Mucosa of rectum (tissue), 2 donors: ENCODE measurements at regions not wholly inside any gene's neighbourhood (a gene's known extent, or its start where the extent isn't known, plus 50 kb on each side); places are given as distances from the start of the nearest gene placed in this dataset.

Experiments used
- H3K27ac ChIP-seq, 2 donors: one replicate each; pipeline ENCODE4 v1.7.0; 2013; ENCODE audit warnings: inconsistent platforms in 2 of 2, low read depth in 2 of 2, low read length in 2 of 2
- H3K27me3 ChIP-seq, 2 donors: one replicate each; pipeline ENCODE4 v1.7.0; 2013; ENCODE audit warnings: low read length in 2 of 2; ENCODE audit not compliant: control insufficient read depth in 2 of 2, insufficient read depth in 2 of 2
- H3K36me3 ChIP-seq, 2 donors: one replicate each; pipeline ENCODE4 v1.7.0; 2013; ENCODE audit warnings: low read length in 2 of 2; ENCODE audit not compliant: control insufficient read depth in 2 of 2, insufficient read depth in 2 of 2
- H3K4me1 ChIP-seq, 2 donors: one replicate each; pipeline ENCODE4 v1.7.0; 2013; ENCODE audit warnings: low read length in 2 of 2, mild to moderate bottlenecking in 1 of 2; ENCODE audit not compliant: control insufficient read depth in 2 of 2, insufficient read depth in 2 of 2
- H3K4me3 ChIP-seq, 2 donors: one replicate each; pipeline ENCODE4 v1.7.0; 2013; ENCODE audit warnings: low read length in 2 of 2
- H3K9ac ChIP-seq, 2 donors: one replicate each; pipeline ENCODE4 v1.7.0; 2013; ENCODE audit warnings: low read length in 2 of 2, low read depth in 1 of 2, mild to moderate bottlenecking in 1 of 2
- H3K9me3 ChIP-seq, 2 donors: one replicate each; pipeline ENCODE4 v1.7.0; 2013; ENCODE audit warnings: low read length in 2 of 2; ENCODE audit not compliant: control insufficient read depth in 2 of 2
- donor health status: healthy.
- donor health status: Normal muscosa, but diverticular disease.

DNA sequence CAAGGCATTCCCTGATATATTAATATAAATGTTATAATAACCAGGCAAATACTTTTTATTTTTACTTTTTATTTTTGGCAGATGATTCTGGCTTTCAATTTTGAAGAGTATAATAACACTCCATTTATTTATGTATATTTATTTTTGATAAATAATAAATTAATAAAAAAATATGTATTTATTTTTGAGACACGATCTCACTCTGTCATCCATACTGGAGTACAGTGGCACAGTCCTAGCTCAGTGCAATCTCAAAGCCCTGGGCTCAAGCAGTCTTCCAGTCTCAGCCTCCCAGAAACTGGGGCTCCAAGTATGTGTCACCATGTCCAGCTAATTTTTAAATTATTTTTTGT lies 93.4 kb upstream of the ITGA6 start:
- Histone ChIP-seq H3K9me3 (no peaks in the 10 kb centered on the region), H3K4me3 (no peak overlapping the region), H3K27me3 (no peaks in the 10 kb centered on the region), H3K4me1 (peaks cover 40 to 47% of the 10 kb centered on the region in 2 donors), H3K9ac (no peak overlapping the region), H3K36me3 (no peaks in the 10 kb centered on the region), H3K27ac (no peak overlapping the region)

DNA sequence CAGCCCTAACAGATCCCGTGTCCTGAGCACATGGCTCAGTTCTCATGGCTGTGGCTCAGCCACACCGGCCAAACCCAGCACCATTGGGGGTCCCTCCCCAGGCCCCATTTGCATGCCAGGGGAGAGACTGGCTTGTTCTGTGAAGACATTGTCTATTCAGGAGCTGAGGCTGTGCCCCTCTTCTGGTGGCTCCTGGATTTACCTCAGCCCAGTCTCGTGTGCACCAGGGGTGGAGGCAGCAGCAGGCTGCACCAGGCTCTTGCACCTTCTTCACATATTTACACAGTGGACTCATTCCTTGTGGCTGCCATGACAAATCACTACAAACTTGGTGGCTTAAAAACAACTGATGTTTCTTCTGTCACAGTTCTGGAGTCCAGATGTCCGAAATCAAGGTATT lies 92.4 kb upstream of the ITGA6 start:
- Histone ChIP-seq H3K9me3 (no peaks in the 10 kb centered on the region), H3K27me3 (no peaks in the 10 kb centered on the region), H3K36me3 (no peaks in the 10 kb centered on the region), H3K4me3 (no peak overlapping the region), H3K27ac (peak overlapping the region; percentile 89 to 93), H3K4me1 (peaks cover 40 to 47% of the 10 kb centered on the region in 2 donors), H3K9ac (peak overlapping the region in 1 of 2 donors; percentile 41)

DNA sequence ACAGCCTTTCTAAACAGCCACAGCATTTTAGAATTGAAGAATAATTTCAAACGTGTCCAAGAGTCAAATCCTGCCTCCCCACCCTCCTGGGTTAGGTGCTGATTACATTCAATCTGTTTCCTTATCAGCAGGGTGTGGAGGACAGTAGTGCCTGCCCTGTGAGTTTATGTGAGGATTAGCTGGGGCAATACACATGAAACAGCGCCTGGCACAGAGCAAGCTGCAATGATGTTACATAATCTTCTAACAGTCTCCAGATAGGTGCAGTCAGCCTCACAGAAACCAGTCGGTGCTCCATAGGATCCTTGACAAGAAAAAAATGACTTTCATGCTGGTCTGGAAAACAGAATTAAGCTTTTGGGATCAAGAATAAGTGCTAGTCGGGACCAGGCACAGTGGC lies 91.7 kb upstream of the ITGA6 start:
- H3K27me3 ChIP-seq: no peaks in the 10 kb centered on the region
- peak overlapping the region; percentile 20 to 31 for H3K4me3 ChIP-seq
- H3K36me3 ChIP-seq: no peaks in the 10 kb centered on the region
- H3K9ac ChIP-seq: peak overlapping the region; percentile 18 to 41
- no peaks in the 10 kb centered on the region for H3K9me3 ChIP-seq
- peak overlapping the region; percentile 89 to 93 for H3K27ac ChIP-seq
- peaks cover 40 to 47% of the 10 kb centered on the region in 2 donors for H3K4me1 ChIP-seq

DNA sequence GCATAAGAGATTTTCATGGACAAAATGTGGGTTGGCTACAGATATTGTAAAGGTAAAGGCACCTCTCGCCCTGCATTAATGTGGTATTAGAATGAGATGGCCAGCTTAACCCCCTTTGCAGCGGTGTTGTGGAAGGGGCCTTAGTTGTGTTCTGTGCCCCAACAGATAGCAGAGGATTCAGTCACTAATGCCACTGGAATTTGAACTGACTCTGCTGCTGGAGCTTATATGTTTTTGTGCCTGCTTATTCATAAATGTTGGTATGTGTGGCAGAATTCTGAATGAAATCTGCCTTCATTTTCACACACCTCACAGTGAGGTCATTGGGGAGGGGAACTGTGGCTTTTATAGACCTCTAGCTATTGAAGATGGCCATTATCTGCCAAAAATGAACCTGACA lies 90.7 kb upstream of the ITGA6 start:
- H3K27me3 ChIP-seq: no peaks in the 10 kb centered on the region
- peak overlapping the region in 1 of 2 donors; percentile 36 for H3K9ac ChIP-seq
- no peak overlapping the region for H3K4me3 ChIP-seq
- H3K4me1 ChIP-seq: peaks cover 39 to 48% of the 10 kb centered on the region in 2 donors
- peak overlapping the region; percentile 89 to 93 for H3K27ac ChIP-seq
- no peaks in the 10 kb centered on the region for H3K36me3 ChIP-seq
- no peaks in the 10 kb centered on the region for H3K9me3 ChIP-seq

DNA sequence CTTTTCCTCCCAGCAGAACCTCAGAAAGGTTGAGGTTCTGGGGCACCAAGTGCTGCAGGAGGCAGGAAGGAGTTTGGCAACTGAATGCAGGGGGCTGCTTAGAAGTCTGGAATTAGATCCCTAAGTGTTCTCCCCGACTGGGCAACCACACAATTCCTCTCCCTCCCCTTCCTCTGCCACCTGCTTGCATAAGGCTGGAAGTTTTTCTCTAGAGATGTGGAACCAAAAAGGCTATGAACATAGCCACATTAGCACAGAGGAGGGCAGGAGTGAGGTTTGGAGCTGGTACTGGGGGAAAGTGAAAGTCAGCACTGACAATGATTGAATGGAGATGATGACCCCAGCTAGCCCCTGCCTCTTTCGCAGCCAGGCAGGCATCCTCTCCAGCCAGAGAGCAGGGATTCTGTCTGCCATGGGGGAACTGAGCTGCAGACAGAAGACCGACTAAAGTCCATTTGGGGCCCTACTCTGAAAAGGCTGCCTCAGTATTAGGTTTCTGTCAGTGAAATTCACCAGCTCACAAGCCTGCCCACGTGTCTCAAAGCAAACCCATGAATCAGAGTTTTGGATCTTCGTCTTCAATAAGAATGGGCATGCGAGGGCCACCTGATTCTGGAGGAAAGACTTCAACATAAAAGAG lies 87.9 kb upstream of the ITGA6 start:
- Histone ChIP-seq H3K9ac (peak overlapping the region; percentile 42 to 59), H3K4me3 (peak overlapping the region in 1 of 2 donors; percentile 29), H3K27me3 (no peaks in the 10 kb centered on the region), H3K9me3 (peaks cover 0 to 4% of the 10 kb centered on the region in 2 donors), H3K4me1 (peaks cover 40 to 57% of the 10 kb centered on the region in 2 donors), H3K36me3 (no peaks in the 10 kb centered on the region), H3K27ac (peak overlapping the region; percentile 89 to 92)

DNA sequence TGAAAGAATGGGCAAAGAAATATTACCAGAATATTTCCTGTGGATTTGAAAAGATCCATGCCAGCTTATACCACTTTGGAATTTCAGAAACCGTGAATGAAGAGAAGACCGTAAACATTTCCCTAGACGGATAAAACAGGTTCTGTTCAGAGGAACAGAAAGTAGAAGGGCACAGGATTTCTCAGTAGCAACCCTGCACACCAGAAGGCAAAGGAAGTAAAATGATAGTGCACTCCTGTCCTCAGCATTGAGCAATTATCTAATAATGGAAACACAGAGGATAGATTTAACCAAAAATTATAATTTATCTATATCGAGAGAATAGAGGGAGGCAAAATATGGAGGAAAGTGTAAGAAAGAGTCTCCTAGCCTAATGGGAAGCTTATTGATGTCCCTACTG lies 87.0 kb upstream of the ITGA6 start:
- H3K4me3 ChIP-seq: peak overlapping the region; percentile 37 to 46
- peaks cover 35 to 51% of the 10 kb centered on the region in 2 donors for H3K4me1 ChIP-seq

DNA sequence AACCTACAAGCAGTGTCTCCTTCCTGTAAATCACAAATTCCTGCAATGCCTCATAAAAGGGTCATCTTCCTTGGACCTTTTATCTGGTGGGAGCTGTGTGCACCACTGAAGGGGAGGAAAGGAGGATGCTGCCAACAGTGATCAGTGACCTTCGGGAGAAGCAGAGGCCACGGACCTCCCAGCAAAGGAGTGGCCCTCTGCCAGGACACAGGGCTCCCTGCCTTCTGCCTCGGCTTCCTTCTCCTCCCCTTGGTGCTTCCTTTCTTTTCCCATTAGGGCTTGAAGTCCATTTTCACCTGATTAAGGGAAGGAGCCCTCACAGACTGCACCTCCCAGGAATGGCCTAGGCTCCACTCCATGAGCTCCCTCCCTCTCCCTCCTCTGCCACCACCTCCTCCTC lies 85.3 kb upstream of the ITGA6 start:
- no peaks in the 10 kb centered on the region for H3K36me3 ChIP-seq
- peak overlapping the region; percentile 59 to 92 for H3K27ac ChIP-seq
- no peaks in the 10 kb centered on the region for H3K27me3 ChIP-seq
- H3K4me1 ChIP-seq: peaks cover 23 to 44% of the 10 kb centered on the region in 2 donors
- peak overlapping the region in 1 of 2 donors; percentile 22 for H3K4me3 ChIP-seq
- H3K9me3 ChIP-seq: peaks cover 0 to 4% of the 10 kb centered on the region in 2 donors
- H3K9ac ChIP-seq: peak overlapping the region in 1 of 2 donors; percentile 41

More for the DNA sequence above, 87.0 kb upstream of the ITGA6 start:
- Histone ChIP-seq H3K36me3 (no peaks in the 10 kb centered on the region), H3K27ac (peak overlapping the region; percentile 89 to 92), H3K27me3 (no peaks in the 10 kb centered on the region), H3K9ac (peak overlapping the region in 1 of 2 donors; percentile 59), H3K9me3 (peaks cover 0 to 4% of the 10 kb centered on the region in 2 donors)

DNA sequence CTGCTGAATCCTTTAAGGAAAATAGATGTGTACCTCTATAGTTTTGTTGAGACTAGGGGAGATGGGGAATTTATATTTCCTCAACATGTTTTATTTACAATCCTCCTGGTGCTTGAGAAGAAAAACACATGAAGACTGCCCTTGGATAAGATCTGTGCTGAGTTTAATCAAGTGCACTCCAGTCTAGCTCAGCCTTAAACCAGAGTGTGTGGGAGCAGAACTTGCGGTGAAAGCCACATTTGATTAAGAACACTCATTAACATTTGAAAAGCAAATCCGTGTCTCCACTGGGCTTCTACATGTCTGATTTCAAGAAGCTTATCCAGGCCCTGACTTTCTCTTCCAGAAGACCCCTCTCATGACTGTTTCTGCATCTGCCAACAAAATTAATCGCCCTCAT lies 84.8 kb upstream of the ITGA6 start:
- Histone ChIP-seq H3K9ac (no peak overlapping the region), H3K4me3 (no peak overlapping the region), H3K36me3 (no peaks in the 10 kb centered on the region), H3K27me3 (no peaks in the 10 kb centered on the region), H3K27ac (peak overlapping the region; percentile 3 to 92), H3K4me1 (peaks cover 23 to 38% of the 10 kb centered on the region in 2 donors), H3K9me3 (peaks cover 0 to 4% of the 10 kb centered on the region in 2 donors)

DNA sequence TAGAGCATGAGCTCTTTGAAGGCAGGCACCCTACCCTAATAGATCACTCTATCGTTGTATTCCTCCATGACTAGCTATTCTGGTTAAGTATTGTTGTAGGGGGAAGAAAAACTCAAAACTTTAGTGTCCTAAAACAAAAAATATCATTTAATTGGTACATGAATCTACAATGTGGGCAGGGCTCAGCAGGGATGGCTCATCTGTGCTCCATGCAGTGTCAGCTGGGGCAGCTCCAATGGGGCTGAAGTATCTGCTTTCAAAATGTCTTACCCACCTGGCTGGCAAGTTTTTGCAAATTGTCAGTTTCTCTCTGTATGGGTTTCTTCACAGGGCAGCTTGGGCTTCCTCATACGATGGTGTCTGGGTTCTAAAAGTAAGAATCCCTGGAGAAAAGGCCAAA lies 83.2 kb upstream of the ITGA6 start:
- Histone ChIP-seq H3K9ac (no peak overlapping the region), H3K36me3 (no peaks in the 10 kb centered on the region)

DNA sequence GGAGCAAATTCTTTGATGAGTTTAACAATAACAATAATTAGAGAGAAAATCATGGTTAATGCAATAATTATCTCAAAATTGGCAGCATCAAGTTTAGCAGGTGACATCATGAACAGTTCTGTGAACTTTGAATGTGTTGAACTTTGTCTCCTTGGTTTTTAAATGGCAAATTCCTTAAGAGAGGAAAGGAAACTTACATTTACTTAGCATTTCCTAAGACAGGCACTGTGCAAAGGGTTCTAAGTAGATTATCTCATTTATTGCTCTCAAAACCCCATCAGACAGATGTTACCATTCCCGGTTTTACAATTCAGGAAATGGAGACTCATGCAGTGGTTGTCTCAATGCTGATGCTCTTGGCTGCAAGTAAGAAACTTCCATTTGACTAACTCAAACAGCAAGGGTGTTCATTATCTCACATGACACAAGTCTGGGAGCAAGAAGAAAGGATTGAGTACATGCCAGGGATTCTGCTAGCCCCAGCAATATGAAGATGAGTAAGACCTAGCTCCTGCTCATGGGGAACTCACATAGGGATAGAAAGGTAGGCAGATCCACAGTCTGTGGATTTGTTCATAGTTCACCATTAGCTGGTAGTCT lies 81.3 kb upstream of the ITGA6 start:
- Histone ChIP-seq H3K27me3 (no peaks in the 10 kb centered on the region), H3K4me3 (no peak overlapping the region), H3K27ac (no peak overlapping the region), H3K9me3 (peaks cover 0 to 4% of the 10 kb centered on the region in 2 donors), H3K9ac (no peak overlapping the region), H3K4me1 (peaks cover 3 to 18% of the 10 kb centered on the region in 2 donors), H3K36me3 (no peaks in the 10 kb centered on the region)

More for the DNA sequence above, 83.2 kb upstream of the ITGA6 start:
- Histone ChIP-seq H3K27ac (no peak overlapping the region), H3K4me1 (peaks cover 19 to 36% of the 10 kb centered on the region in 2 donors), H3K4me3 (no peak overlapping the region), H3K9me3 (peaks cover 0 to 4% of the 10 kb centered on the region in 2 donors), H3K27me3 (no peaks in the 10 kb centered on the region)
